SK-N-MC (cell line): ENCODE measurements at regions not wholly inside any gene's neighbourhood (a gene's known extent, or its start where the extent isn't known, plus 50 kb on each side); places are given as distances from the start of the nearest gene placed in this dataset.

Experiments used
- EZH2 ChIP-seq: fragments of 200-600 bp; sonication (generic); IDR thresholded peaks from one replicate; pipeline ENCODE4 v1.6.1; 2017; ENCODE audit warnings: antibody characterized with exemption
- FOXP2 ChIP-seq: optimal IDR thresholded peaks from 2 replicates; pipeline ENCODE3; 2011; ENCODE audit warnings: mild to moderate bottlenecking, moderate library complexity; ENCODE audit not compliant: insufficient read depth; ENCODE audit errors: extremely low read length, control extremely low read depth
- POLR2AphosphoS5 ChIP-seq: IDR thresholded peaks from 2 replicates; pipeline ENCODE4 v1.6.1; 2012; ENCODE audit warnings: mild to moderate bottlenecking, low read depth, low read length, borderline replicate concordance

GRCh38 chr2:126831234-126832005 is 67.3 kb upstream of the TEX51 start:
- TF ChIP-seq EZH2 (no peak), POLR2AphosphoS5 (no peak), FOXP2 (no peak)
